ENCODE measurements at regions not wholly inside any gene's neighbourhood (a gene's known extent, or its start where the extent isn't known, plus 50 kb on each side); places are given as distances from the start of the nearest gene placed in this dataset.

DNA sequence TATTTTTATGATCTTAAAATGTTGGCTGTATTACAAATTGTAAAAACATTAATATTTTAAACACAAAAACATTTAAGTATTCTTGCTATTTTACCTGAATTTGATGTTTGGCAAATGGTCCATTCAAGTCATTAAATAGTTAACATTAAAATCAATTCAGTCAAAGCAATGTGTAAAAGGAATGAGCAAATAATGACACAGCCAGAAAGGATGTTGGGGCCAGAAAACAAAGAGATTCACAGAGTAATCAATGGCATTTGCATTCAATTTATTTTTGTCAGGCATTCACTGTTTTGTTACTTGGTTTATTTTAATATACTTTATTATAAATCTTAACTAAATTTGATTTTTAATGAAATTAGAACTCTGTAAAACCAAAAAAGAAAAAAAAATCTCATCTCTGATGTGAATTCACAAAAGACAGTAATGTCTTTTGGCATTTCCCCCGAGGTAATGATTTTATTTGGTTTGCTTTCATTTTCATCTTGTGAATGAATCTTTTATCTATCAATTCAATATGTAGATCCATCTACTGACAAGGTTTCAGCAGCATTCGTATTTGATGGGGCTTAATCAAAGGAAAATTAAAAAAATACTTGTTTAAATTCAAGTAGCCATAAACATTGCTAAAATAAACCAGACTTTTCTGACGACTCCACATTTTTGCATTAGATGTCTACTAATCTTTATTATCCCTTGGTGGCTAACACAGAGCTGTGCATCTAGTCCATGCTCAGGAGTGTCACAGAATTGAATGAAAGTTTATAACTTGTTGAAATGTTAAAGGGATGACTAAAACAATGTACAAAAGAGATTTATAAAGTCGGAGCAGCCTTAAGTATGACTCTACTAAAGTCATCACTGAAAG is 866.7 kb upstream of the GJE1 start:
- Histone ChIP-seq H3K9me3 (ENCODE audit: control insufficient read depth, low read length) (peaks cover 2% of the 10 kb centered on the region), H2BK120ac (ENCODE audit: low read depth, low read length) (no peak overlapping the region), H3K9ac (ENCODE audit: low read length) (peak overlapping the region; percentile 94), H2BK5ac (ENCODE audit: low read depth, low read length, poor library complexity, severe bottlenecking) (no peak overlapping the region), H3K4me3 (ENCODE audit: insufficient read depth in 1 of 2, low read depth in 1 of 2, low read length in 2 of 2) (peak overlapping the region in 1 of 2 experiments; percentile 77), H3K4ac (ENCODE audit: low read depth in 1 of 2, low read length in 2 of 2) (no peak overlapping the region), H3K27ac (ENCODE audit: low read length, poor library complexity, severe bottlenecking) (no peak overlapping the region), H3K27me3 (ENCODE audit: control insufficient read depth in 1 of 2, insufficient read depth in 1 of 2, low read length in 2 of 2) (no peaks in the 10 kb centered on the region), H3K79me1 (replicated peaks; ENCODE audit: low read length, poor library complexity, severe bottlenecking) (no peaks in the 10 kb centered on the region), H2AK5ac (ENCODE audit: low read length, severe bottlenecking) (no peak overlapping the region), H3K36me3 (ENCODE audit: control insufficient read depth in 1 of 2, insufficient read depth in 2 of 2, low read depth in 1 of 2, low read length in 2 of 2) (no peaks in the 10 kb centered on the region), H4K91ac (ENCODE audit: low read length) (no peak overlapping the region), H3K23ac (ENCODE audit: low read length in 2 of 2) (no peak overlapping the region), H3K14ac (ENCODE audit: low read length in 2 of 2) (no peak overlapping the region), H3K4me1 (ENCODE audit: control insufficient read depth, insufficient read depth, low read depth, low read length) (peaks cover 4% of the 10 kb centered on the region), H3K18ac (ENCODE audit: low read depth in 1 of 2, low read length in 2 of 2) (no peak overlapping the region), H2AFZ (ENCODE audit: low read depth, low read length) (no peak overlapping the region), H2BK12ac (ENCODE audit: low read length in 2 of 2) (no peak overlapping the region), H2BK15ac (ENCODE audit: low read depth, poor library complexity, severe bottlenecking) (no peak overlapping the region), H4K8ac (ENCODE audit: low read length) (no peak overlapping the region), H3K4me2 (ENCODE audit: low read length, poor library complexity, severe bottlenecking) (no peak overlapping the region)
- DNase-seq: no peak
- whole genome bisulfite sequencing: 92% methylated on average over 2 of the region's 4 CpGs

DNA sequence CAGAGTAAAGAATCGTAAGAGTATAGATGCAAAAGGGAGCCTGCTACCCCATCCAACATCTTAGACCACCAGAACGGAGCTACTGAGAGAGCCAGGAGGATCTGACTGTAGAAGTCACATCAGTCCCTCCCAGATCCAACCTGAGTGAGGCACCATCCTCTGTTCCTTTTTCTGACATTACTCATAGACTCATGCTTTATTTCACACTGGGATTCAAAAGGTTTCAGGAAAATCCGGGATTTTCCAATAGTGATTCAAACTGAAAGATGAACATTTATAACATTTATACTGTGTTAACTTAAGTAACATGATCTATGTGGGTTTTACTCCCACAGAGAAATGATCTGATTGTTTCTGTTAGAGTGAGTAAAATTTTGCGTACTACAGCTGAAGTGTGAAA is 868.6 kb upstream of the GJE1 start:
- no peaks in the 10 kb centered on the region for H3K36me3 ChIP-seq (ENCODE audit: control insufficient read depth in 1 of 2, insufficient read depth in 2 of 2, low read depth in 1 of 2, low read length in 2 of 2)
- H3K4me3 ChIP-seq (ENCODE audit: insufficient read depth in 1 of 2, low read depth in 1 of 2, low read length in 2 of 2): no peak overlapping the region
- no peak overlapping the region for H2AFZ ChIP-seq (ENCODE audit: low read depth, low read length)
- no peak overlapping the region for H3K14ac ChIP-seq (ENCODE audit: low read length in 2 of 2)
- peak overlapping the region; percentile 50 for H3K9ac ChIP-seq (ENCODE audit: low read length)
- H4K91ac ChIP-seq (ENCODE audit: low read length): no peak overlapping the region
- H3K4me1 ChIP-seq (ENCODE audit: control insufficient read depth, insufficient read depth, low read depth, low read length): peaks cover 4% of the 10 kb centered on the region
- no peaks in the 10 kb centered on the region for H3K79me1 ChIP-seq (replicated peaks; ENCODE audit: low read length, poor library complexity, severe bottlenecking)
- no peak overlapping the region for H3K4me2 ChIP-seq (ENCODE audit: low read length, poor library complexity, severe bottlenecking)
- no peak overlapping the region for H3K23ac ChIP-seq (ENCODE audit: low read length in 2 of 2)
- H2AK5ac ChIP-seq (ENCODE audit: low read length, severe bottlenecking): no peak overlapping the region
- no peaks in the 10 kb centered on the region for H3K27me3 ChIP-seq (ENCODE audit: control insufficient read depth in 1 of 2, insufficient read depth in 1 of 2, low read length in 2 of 2)
- H2BK5ac ChIP-seq (ENCODE audit: low read depth, low read length, poor library complexity, severe bottlenecking): no peak overlapping the region
- H4K8ac ChIP-seq (ENCODE audit: low read length): no peak overlapping the region
- no peak overlapping the region for H3K18ac ChIP-seq (ENCODE audit: low read depth in 1 of 2, low read length in 2 of 2)
- no peak overlapping the region for H2BK12ac ChIP-seq (ENCODE audit: low read length in 2 of 2)
- H3K9me3 ChIP-seq (ENCODE audit: control insufficient read depth, low read length): no peaks in the 10 kb centered on the region
- 91% methylated on average over 3 of the region's 4 CpGs for WGBS
- DNase-seq: no peak
- H2BK15ac ChIP-seq (ENCODE audit: low read depth, poor library complexity, severe bottlenecking): no peak overlapping the region
- no peak overlapping the region for H3K4ac ChIP-seq (ENCODE audit: low read depth in 1 of 2, low read length in 2 of 2)
- H3K27ac ChIP-seq (ENCODE audit: low read length, poor library complexity, severe bottlenecking): no peak overlapping the region
- H2BK120ac ChIP-seq (ENCODE audit: low read depth, low read length): no peak overlapping the region

DNA sequence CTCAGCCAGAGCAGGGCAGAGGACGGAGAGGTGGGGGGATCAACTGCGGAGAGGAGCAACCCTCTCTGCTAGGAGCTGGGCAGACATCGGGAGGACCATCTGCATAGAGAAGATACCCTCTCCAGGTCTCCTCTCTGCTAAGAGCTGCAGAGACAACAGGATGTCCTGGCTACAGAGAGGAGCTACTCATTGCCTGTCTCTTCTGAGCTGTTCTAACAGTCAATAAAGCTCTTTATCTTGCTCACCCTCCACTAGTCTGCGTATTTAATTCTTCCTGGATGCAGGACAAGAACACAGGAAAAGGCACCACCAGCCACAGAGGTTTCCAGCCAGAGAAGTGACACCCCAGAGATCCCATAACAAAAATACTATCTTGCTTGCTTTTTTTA is 871.1 kb upstream of the GJE1 start:
- Histone ChIP-seq H4K91ac (ENCODE audit: low read length) (no peak overlapping the region), H3K4ac (ENCODE audit: low read depth in 1 of 2, low read length in 2 of 2) (no peak overlapping the region), H3K79me1 (replicated peaks; ENCODE audit: low read length, poor library complexity, severe bottlenecking) (no peaks in the 10 kb centered on the region), H3K23ac (ENCODE audit: low read length in 2 of 2) (no peak overlapping the region), H2BK120ac (ENCODE audit: low read depth, low read length) (no peak overlapping the region), H2AK5ac (ENCODE audit: low read length, severe bottlenecking) (no peak overlapping the region), H3K9ac (ENCODE audit: low read length) (no peak overlapping the region), H3K4me3 (ENCODE audit: insufficient read depth in 1 of 2, low read depth in 1 of 2, low read length in 2 of 2) (no peak overlapping the region), H4K8ac (ENCODE audit: low read length) (no peak overlapping the region), H2BK15ac (ENCODE audit: low read depth, poor library complexity, severe bottlenecking) (no peak overlapping the region), H2BK5ac (ENCODE audit: low read depth, low read length, poor library complexity, severe bottlenecking) (no peak overlapping the region), H2AFZ (ENCODE audit: low read depth, low read length) (no peak overlapping the region), H3K4me1 (ENCODE audit: control insufficient read depth, insufficient read depth, low read depth, low read length) (peaks cover 4% of the 10 kb centered on the region), H3K9me3 (ENCODE audit: control insufficient read depth, low read length) (no peaks in the 10 kb centered on the region), H3K27ac (ENCODE audit: low read length, poor library complexity, severe bottlenecking) (no peak overlapping the region), H2BK12ac (ENCODE audit: low read length in 2 of 2) (no peak overlapping the region), H3K36me3 (ENCODE audit: control insufficient read depth in 1 of 2, insufficient read depth in 2 of 2, low read depth in 1 of 2, low read length in 2 of 2) (no peaks in the 10 kb centered on the region), H3K18ac (ENCODE audit: low read depth in 1 of 2, low read length in 2 of 2) (no peak overlapping the region), H3K27me3 (ENCODE audit: control insufficient read depth in 1 of 2, insufficient read depth in 1 of 2, low read length in 2 of 2) (no peaks in the 10 kb centered on the region), H3K14ac (ENCODE audit: low read length in 2 of 2) (no peak overlapping the region), H3K4me2 (ENCODE audit: low read length, poor library complexity, severe bottlenecking) (no peak overlapping the region)
- WGBS: 89% methylated on average over 4 of the region's 4 CpGs
- no peak for DNase-seq

DNA sequence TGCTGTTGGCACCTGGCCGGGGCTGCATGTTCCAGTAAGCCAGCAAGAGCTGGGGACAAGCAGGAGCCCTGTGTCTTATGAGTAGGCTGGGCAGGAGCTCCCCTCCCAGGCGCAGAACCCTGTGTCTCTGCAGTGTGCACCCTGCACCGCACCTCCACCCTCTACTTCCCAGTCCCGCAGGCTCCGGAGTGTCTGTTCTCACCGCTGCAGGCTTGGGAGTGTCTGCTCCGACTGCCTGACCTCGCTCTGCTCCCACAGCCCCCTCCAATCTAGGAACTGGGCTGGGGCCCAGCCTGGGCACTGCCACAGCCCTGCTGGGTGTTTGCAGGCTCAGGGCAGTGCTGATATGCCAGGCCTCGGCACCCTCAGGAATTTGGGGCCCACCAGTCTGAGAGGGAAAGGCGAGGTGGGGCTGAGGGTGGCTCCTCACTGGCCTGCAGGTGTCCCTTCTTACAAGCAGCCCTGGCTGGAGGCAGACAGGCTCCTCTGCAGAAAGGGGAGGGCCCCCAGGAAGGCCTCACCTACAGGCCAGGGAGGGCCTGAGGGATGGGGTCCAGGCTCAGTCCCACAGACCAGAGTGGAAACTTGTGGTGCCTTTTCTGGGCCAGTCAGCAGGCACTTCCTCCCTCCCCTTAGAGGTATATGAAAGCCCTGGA is 871.6 kb upstream of the GJE1 start:
- H3K9me3 ChIP-seq (ENCODE audit: control insufficient read depth, low read length): no peaks in the 10 kb centered on the region
- no peak overlapping the region for H3K4me2 ChIP-seq (ENCODE audit: low read length, poor library complexity, severe bottlenecking)
- no peak overlapping the region for H2BK12ac ChIP-seq (ENCODE audit: low read length in 2 of 2)
- no peak overlapping the region for H2AK5ac ChIP-seq (ENCODE audit: low read length, severe bottlenecking)
- no peak overlapping the region for H3K14ac ChIP-seq (ENCODE audit: low read length in 2 of 2)
- H2BK120ac ChIP-seq (ENCODE audit: low read depth, low read length): peak overlapping the region; percentile 5
- WGBS: 95% methylated on average over 9 of the region's 10 CpGs
- peak overlapping the region; percentile 7 for H4K91ac ChIP-seq (ENCODE audit: low read length)
- no peaks in the 10 kb centered on the region for H3K36me3 ChIP-seq (ENCODE audit: control insufficient read depth in 1 of 2, insufficient read depth in 2 of 2, low read depth in 1 of 2, low read length in 2 of 2)
- no peak overlapping the region for H3K4me3 ChIP-seq (ENCODE audit: insufficient read depth in 1 of 2, low read depth in 1 of 2, low read length in 2 of 2)
- H3K27me3 ChIP-seq (ENCODE audit: control insufficient read depth in 1 of 2, insufficient read depth in 1 of 2, low read length in 2 of 2): no peaks in the 10 kb centered on the region
- H4K8ac ChIP-seq (ENCODE audit: low read length): no peak overlapping the region
- H2BK15ac ChIP-seq (ENCODE audit: low read depth, poor library complexity, severe bottlenecking): no peak overlapping the region
- no peak overlapping the region for H3K9ac ChIP-seq (ENCODE audit: low read length)
- H3K4me1 ChIP-seq (ENCODE audit: control insufficient read depth, insufficient read depth, low read depth, low read length): peaks cover 4% of the 10 kb centered on the region
- H2AFZ ChIP-seq (ENCODE audit: low read depth, low read length): no peak overlapping the region
- H3K79me1 ChIP-seq (replicated peaks; ENCODE audit: low read length, poor library complexity, severe bottlenecking): no peaks in the 10 kb centered on the region
- no peak overlapping the region for H3K18ac ChIP-seq (ENCODE audit: low read depth in 1 of 2, low read length in 2 of 2)
- no peak overlapping the region for H3K27ac ChIP-seq (ENCODE audit: low read length, poor library complexity, severe bottlenecking)
- peak overlapping the region in 1 of 2 experiments; percentile 35 for H3K4ac ChIP-seq (ENCODE audit: low read depth in 1 of 2, low read length in 2 of 2)
- no peak overlapping the region for H3K23ac ChIP-seq (ENCODE audit: low read length in 2 of 2)
- H2BK5ac ChIP-seq (ENCODE audit: low read depth, low read length, poor library complexity, severe bottlenecking): no peak overlapping the region
- no peak for DNase-seq
